Uterus (tissue), 3 donors: ENCODE measurements at regions not wholly inside any gene's neighbourhood (a gene's known extent, or its start where the extent isn't known, plus 50 kb on each side); places are given as distances from the start of the nearest gene placed in this dataset.

Source experiments
- DNase-seq, 2 donors: peaks; one replicate each; pipeline ENCODE4 v3.0.0-alpha.2; 2019 to 2020
- H3K27ac ChIP-seq, 2 donors: fragments of 200-600 bp; sonication (generic); 1 replicate in 1 of 2; 2 replicates in 1 of 2; pipeline ENCODE4 v1.5.1; 2016 to 2018
- H3K27me3 ChIP-seq, 2 donors: fragments of 200-600 bp; sonication (generic); one replicate each; pipeline ENCODE4 v1.5.1; 2018 to 2019; ENCODE audit warnings: control low read depth in 1 of 2
- H3K36me3 ChIP-seq, 2 donors: fragments of 200-600 bp; sonication (generic); one replicate each; pipeline ENCODE4 v1.5.1; 2019; ENCODE audit warnings: control low read depth in 1 of 2
- H3K4me1 ChIP-seq, 2 donors: fragments of 200-600 bp; sonication (generic); one replicate each; pipeline ENCODE4 v1.5.1; 2018 to 2019; ENCODE audit warnings: control low read depth in 1 of 2
- H3K4me3 ChIP-seq, 2 donors: fragments of 200-600 bp; sonication (generic); 1 replicate in 1 of 2; 2 replicates in 1 of 2; pipeline ENCODE4 v1.5.1; 2018 to 2019; ENCODE audit warnings: mild to moderate bottlenecking in 1 of 2
- H3K9me3 ChIP-seq, 2 donors: fragments of 200-600 bp; sonication (generic); one replicate each; pipeline ENCODE4 v1.5.1; 2019; ENCODE audit warnings: control low read depth in 1 of 2
- CTCF ChIP-seq, 4 experiments: fragments of 200-600 bp in 2 of 4; fragments of 450-650 bp in 2 of 4; sonication (generic) in 2 of 4; IDR thresholded peaks; one replicate each; pipeline ENCODE4 v1.5.1; 2016 to 2019; ENCODE audit warnings: antibody characterized with exemption in 4 of 4, mild to moderate bottlenecking in 2 of 4, moderate library complexity in 1 of 4
- POLR2A ChIP-seq, 2 donors: fragments of 450-650 bp; IDR thresholded peaks; one replicate each; pipeline ENCODE4 v1.6.1; 2016; ENCODE audit warnings: antibody characterized with exemption in 2 of 2, mild to moderate bottlenecking in 1 of 2, moderate library complexity in 1 of 2
- intact Hi-C: fragments of 100-400 bp; cut with DNase I; formaldehyde crosslinking; loops from one replicate; pipeline ENCODE4 v1.15.1; 2023; ENCODE audit warnings: low total_unique reads
- donor health status: DM: yes; HTN: yes; CAD: no.

GRCh38 chr22:48665311-48665995 lies 1162.2 kb downstream of the BRD1 start:
- TF ChIP-seq CTCF (IDR thresholded peaks at IDR 0.05) (no peak), POLR2A (IDR thresholded peaks at IDR 0.05) (no peak)
- intact Hi-C loops = no loop called here
- Histone ChIP-seq H3K9me3 (no peaks in the 10 kb centered on the region), H3K27me3 (no peaks in the 10 kb centered on the region), H3K4me1 (no peaks in the 10 kb centered on the region), H3K4me3 (no peak overlapping the region), H3K27ac (no peak overlapping the region), H3K36me3 (no peaks in the 10 kb centered on the region)
- no peak for DNase-seq

DNA sequence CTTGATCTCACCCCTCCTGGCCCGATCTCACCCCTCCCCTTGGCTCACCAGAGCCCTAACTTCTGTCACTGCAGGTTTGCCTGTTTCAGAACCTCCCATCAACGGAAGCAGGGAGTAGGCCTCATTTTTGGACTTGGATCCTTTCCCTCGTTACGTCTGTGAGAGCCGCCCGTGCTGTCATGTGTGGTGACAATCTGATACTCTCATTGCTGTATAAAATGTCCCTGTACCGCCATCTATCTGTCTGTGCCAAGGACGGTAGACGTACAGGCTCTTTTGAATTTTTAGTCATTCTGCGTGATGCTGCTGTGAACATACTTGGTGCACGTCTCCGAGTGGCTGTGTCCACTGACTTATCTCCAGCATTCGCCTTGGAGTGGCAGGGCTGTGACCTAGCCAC lies 1163.1 kb downstream of the BRD1 start:
- H3K27me3 ChIP-seq = no peaks in the 10 kb centered on the region

DNA sequence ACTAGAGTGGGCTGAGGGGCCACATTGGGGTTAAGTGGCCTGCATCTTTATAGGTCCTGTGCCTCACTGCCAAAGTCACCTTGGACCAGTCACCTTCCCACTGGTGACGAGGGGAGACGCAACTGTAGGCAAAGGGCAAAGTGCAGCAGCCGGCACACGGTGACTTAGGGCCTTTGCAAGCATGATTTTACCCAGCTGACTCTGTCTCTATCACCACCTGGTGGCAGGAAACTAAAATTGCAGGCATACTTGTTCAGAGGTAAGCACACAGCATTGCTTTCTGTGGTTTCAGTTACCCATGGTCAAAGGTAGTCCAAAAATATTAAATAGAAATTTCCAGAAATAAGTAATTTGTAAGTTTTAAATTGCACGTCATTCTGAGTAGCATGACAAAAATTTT lies 1164.4 kb downstream of the BRD1 start:
- Histone ChIP-seq H3K27ac (no peak overlapping the region), H3K9me3 (no peaks in the 10 kb centered on the region), H3K4me3 (no peak overlapping the region), H3K36me3 (no peaks in the 10 kb centered on the region), H3K4me1 (no peaks in the 10 kb centered on the region), H3K27me3 (no peaks in the 10 kb centered on the region)
- TF ChIP-seq CTCF (IDR thresholded peaks at IDR 0.05) (no peak), POLR2A (IDR thresholded peaks at IDR 0.05) (no peak)
- intact Hi-C loops = no loop called here
- no peak for DNase-seq

More for the DNA sequence above, 1163.1 kb downstream of the BRD1 start:
- H3K4me3 ChIP-seq = no peak overlapping the region
- DNase-seq = no peak
- no peaks in the 10 kb centered on the region for H3K4me1 ChIP-seq
- no peaks in the 10 kb centered on the region for H3K9me3 ChIP-seq
- intact Hi-C loops = no loop called here
- TF ChIP-seq POLR2A (IDR thresholded peaks at IDR 0.05) = no peak
- TF ChIP-seq CTCF (IDR thresholded peaks at IDR 0.05) = no peak
- no peak overlapping the region for H3K27ac ChIP-seq
- no peaks in the 10 kb centered on the region for H3K36me3 ChIP-seq

DNA sequence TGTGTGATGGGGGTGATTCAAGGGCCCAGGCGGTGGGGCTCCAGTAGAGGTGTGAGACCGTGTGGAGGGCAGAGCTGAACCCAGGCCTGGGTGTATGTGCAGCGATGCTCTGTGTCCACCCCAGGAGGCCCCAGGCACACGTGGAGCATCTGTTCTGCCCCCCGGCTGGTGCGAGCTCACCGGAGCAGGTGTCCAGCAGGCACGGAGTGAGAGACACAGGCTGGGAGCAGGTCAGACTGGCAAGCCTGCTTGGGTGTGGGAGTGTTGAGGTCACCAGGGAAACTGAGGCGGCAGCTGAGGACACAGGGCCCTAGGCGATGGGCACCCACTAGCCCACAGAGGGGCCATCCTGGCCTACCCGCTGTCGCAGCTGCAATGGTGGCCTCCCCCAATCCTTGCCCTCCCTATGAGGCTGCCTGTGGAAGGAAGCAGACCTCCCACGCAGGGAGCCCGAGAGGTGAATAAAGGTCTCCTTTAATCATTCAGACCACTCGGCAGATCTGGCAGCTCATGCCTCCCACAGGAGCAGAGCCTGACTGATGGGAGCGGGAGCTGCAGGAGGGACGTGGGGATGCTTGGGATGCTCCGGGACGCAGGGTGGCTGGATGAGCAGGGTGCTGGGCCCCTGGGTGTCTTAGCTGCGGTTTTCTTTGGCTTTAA lies 1165.1 kb downstream of the BRD1 start:
- Histone ChIP-seq H3K27ac (no peak overlapping the region), H3K4me3 (no peak overlapping the region), H3K27me3 (no peaks in the 10 kb centered on the region), H3K9me3 (no peaks in the 10 kb centered on the region), H3K36me3 (no peaks in the 10 kb centered on the region), H3K4me1 (no peaks in the 10 kb centered on the region)
- TF ChIP-seq CTCF (IDR thresholded peaks at IDR 0.05) = no peak
- TF ChIP-seq POLR2A (IDR thresholded peaks at IDR 0.05) = no peak
- DNase-seq = no peak
- intact Hi-C loops = no loop called here

DNA sequence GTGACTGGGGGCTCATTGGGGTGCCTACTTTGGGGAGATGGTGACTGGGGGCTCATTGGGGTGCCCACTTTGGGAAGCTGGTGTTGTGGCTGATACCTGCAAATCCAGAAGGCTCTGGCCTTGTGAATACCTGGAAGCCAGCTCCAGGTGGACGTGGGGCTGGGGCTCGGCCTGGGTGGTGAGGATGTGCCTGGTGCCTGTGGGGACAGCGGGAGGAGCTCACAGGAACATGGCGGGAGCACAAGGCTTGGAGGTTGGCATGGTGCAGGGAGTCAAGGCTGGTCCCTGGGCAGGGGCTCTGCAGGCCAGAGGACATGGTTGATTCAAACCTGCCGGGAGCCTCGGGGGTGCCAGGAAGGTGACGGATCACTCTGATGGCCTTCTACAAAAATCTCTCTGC lies 1165.7 kb downstream of the BRD1 start:
- TF ChIP-seq CTCF (IDR thresholded peaks at IDR 0.05) (no peak), POLR2A (IDR thresholded peaks at IDR 0.05) (no peak)
- no peaks in the 10 kb centered on the region for H3K4me1 ChIP-seq

More for the DNA sequence above, 1165.7 kb downstream of the BRD1 start:
- H3K27me3 ChIP-seq = no peaks in the 10 kb centered on the region
- no peak overlapping the region for H3K27ac ChIP-seq
- H3K36me3 ChIP-seq = no peaks in the 10 kb centered on the region
- H3K9me3 ChIP-seq = no peaks in the 10 kb centered on the region
- H3K4me3 ChIP-seq = no peak overlapping the region
- DNase-seq = no peak
- intact Hi-C loops = no loop called here
